T-cell (primary cell): ENCODE measurements at regions not wholly inside any gene's neighbourhood (a gene's known extent, or its start where the extent isn't known, plus 50 kb on each side); places are given as distances from the start of the nearest gene placed in this dataset.

Source experiments
- ATAC-seq, 4 experiments: fragments of 200-7000 bp in 3 of 4; fragments of 150-1000 bp in 1 of 4; cut with Tn5 transposase; replicated peaks in 1 of 4; 1 replicate in 3 of 4; 2 replicates in 1 of 4; pipeline ENCODE4 v1.10.0; 2021; ENCODE audit warnings: moderate library complexity in 3 of 4, mild to moderate bottlenecking in 2 of 4, moderate number of reproducible peaks in 1 of 4
- CTCF ChIA-PET, 2 donors: fragments of 300-600 bp; sonication (Branson Sonifier 250); formaldehyde crosslinking; loops; one replicate each; lab custom pipeline; 2022; ENCODE audit warnings: antibody characterized with exemption in 2 of 2; lab: Charles Lee
- POLR2A ChIA-PET, 2 donors: fragments of 300-600 bp; sonication (Branson Sonifier 250); formaldehyde crosslinking; loops; one replicate each; lab custom pipeline; 2022; ENCODE audit warnings: antibody characterized with exemption in 2 of 2; lab: Charles Lee
- DNase-seq, 35 experiments: peaks; one replicate each; pipeline versions ENCODE4 v3.0.0 to v3.0.0-alpha.2; 2013 to 2023
- H3K27ac ChIP-seq: one replicate; pipeline ENCODE4 v1.5.1; 2013; ENCODE audit warnings: low read length
- H3K27me3 ChIP-seq, 2 experiments: replicated peaks in 1 of 2; 1 replicate in 1 of 2; 2 replicates in 1 of 2; pipeline versions ENCODE4 v1.6.1 to v1.7.0; 2013; ENCODE audit warnings: low read length in 1 of 2, mixed read lengths in 1 of 2; ENCODE audit not compliant: control insufficient read depth in 2 of 2, insufficient read depth in 2 of 2; ENCODE audit errors: extremely low read depth in 1 of 2
- H3K36me3 ChIP-seq, 2 donors: 1 replicate in 1 of 2; 2 replicates in 1 of 2; pipeline versions ENCODE4 v1.6.1 to v1.7.0; 2013; ENCODE audit warnings: low read length in 1 of 2; ENCODE audit not compliant: control insufficient read depth in 2 of 2, insufficient read depth in 1 of 2; ENCODE audit errors: extremely low read depth in 1 of 2
- H3K4me1 ChIP-seq, 2 experiments: 1 replicate in 1 of 2; 2 replicates in 1 of 2; pipeline versions ENCODE4 v1.6.1 to v1.7.0; 2013; ENCODE audit warnings: low read length in 2 of 2, mixed read lengths in 1 of 2; ENCODE audit not compliant: insufficient read depth in 2 of 2, control insufficient read depth in 1 of 2; ENCODE audit errors: extremely low read depth in 1 of 2
- H3K4me3 ChIP-seq, 2 donors: 1 replicate in 1 of 2; 2 replicates in 1 of 2; pipeline versions ENCODE4 v1.5.1 to v1.7.0; 2013; ENCODE audit warnings: mild to moderate bottlenecking in 2 of 2, low read length in 1 of 2, moderate library complexity in 1 of 2; ENCODE audit not compliant: control insufficient read depth in 1 of 2; ENCODE audit errors: extremely low read depth in 1 of 2
- H3K9me3 ChIP-seq: 2 replicates; pipeline ENCODE4 v1.7.0; 2013
- H3K27ac Mint-ChIP-seq, 2 donors: one replicate each; pipeline ENCODE4 v1.8.0; 2020 to 2021; ENCODE audit warnings: mild to moderate bottlenecking in 2 of 2, mixed read lengths in 2 of 2
- H3K27me3 Mint-ChIP-seq, 2 donors: one replicate each; pipeline ENCODE4 v1.8.0; 2021 to 2022; ENCODE audit warnings: mixed read lengths in 2 of 2
- H3K36me3 Mint-ChIP-seq: one replicate; pipeline ENCODE4 v1.8.0; 2021; ENCODE audit warnings: mixed read lengths
- H3K4me1 Mint-ChIP-seq, 3 donors: one replicate each; pipeline ENCODE4 v1.8.0; 2020 to 2022; ENCODE audit warnings: mixed read lengths in 3 of 3, mild to moderate bottlenecking in 1 of 3
- H3K4me3 Mint-ChIP-seq, 3 donors: one replicate each; pipeline ENCODE4 v1.8.0; 2020 to 2022; ENCODE audit warnings: mild to moderate bottlenecking in 3 of 3, mixed read lengths in 3 of 3, moderate library complexity in 3 of 3
- H3K9me3 Mint-ChIP-seq, 3 donors: one replicate each; pipeline ENCODE4 v1.8.0; 2020 to 2022; ENCODE audit warnings: mixed read lengths in 3 of 3
- WGBS: methylation state at CpG from one replicate; pipeline ENCODE4 v1.1.5; 2013; ENCODE audit warnings: missing lambda C conversion rate; ENCODE audit not compliant: insufficient coverage; 5-methylcytosine and 5-hydroxymethylcytosine counted together

DNA sequence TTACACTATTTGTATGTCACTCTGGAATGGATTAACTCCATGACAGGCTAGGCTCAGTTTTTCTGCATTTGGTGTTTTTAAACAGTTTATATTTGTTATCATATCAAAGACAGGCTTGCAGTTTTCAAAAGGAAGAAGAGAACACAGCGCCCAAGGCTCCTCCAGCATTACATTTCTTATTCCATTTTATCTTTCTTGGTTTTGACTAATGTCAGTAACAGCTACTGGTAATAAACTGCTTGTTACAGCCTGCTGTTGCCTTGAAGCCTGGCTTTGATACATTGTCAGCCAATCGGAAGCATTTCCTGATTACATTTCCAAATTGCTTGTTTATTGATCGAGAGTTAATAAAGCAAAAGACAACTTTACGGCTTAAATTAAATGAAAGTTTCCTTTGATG lies 166.0 kb upstream of the MDFIC start:
- Histone ChIP-seq H3K27ac (no peak overlapping the region), H3K9me3 (no peaks in the 10 kb centered on the region), H3K27me3 (no peaks in the 10 kb centered on the region), H3K4me3 (no peak overlapping the region), H3K36me3 (no peaks in the 10 kb centered on the region), H3K4me1 (no peaks in the 10 kb centered on the region)
- Mint-ChIP-seq H3K27me3 (peaks cover 2 to 3% of the 10 kb centered on the region in 2 donors), H3K9me3 (no peaks in the 10 kb centered on the region), H3K4me3 (no peak overlapping the region), H3K27ac (no peak overlapping the region), H3K4me1 (peaks cover 6 to 12% (median 9%) of the 10 kb centered on the region in 3 donors), H3K36me3 (no peaks in the 10 kb centered on the region)
- CTCF ChIA-PET, result no interaction called here
- DNase-seq, result no peak
- POLR2A ChIA-PET, result no interaction called here
- ATAC-seq, result no peak
- no CpG with 5 or more reads among the region's 4 CpGs for whole genome bisulfite sequencing

DNA sequence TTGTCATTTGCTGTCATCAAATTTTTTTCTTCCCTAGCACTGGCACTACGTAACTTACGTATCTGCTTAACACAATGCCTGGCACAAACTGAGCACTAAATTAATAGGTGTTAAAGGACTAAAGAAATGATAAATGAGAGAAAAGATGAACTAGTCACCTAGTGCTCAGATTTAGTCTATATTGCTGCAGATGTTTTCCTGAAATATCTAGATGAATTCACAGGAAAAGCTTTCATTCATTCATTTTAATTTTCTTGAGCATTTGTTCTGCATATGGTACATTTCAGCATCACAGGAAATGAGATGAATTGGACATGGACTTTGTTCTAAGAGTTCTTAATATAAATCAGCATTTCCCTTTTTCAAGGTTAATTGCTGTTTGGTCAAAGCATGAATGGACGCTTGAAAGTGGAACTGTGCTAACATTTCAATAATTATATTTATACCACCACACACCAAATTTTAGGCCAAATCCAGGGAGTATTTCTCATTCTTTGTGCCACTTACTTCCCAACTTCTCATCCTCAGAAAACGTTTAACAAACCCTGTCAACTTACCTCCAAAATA lies 163.2 kb upstream of the MDFIC start:
- no peak overlapping the region for H3K27ac ChIP-seq
- ATAC-seq, result no peak

DNA sequence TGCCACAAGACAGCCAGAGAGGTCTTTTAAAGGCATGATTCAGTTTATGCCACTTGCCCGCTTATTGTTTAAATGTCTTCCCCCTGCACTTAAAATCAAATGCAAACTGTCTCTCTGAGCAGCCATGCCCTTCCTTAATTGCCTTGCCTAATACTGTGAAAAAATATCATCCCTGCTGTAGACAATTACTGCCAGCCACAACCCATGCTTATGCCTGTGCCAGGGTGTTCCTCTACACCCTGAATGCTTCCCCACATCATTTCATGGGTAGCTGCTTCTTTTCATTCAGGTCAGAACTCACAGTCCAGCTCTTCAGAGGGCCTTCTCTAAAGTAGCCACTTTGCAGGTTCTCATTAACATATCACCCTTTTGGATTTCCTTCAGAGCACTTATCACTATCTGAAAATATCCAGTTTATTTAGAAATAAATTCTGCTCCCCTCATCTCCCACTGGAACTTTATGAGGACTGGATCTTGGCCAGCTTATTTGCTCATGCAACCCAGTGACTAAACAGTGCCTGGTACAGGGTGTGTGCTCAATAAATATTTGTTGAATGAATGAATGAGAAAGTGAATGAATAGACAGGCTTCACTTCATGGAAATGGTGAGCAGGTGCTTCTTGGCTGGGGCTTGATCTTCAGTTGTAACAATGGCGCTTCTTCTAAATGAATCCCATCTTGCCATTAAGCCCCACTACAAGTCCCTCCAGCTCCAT lies 162.4 kb upstream of the MDFIC start:
- POLR2A ChIA-PET, result no interaction called here
- 100% methylated on average over 2 of the region's 2 CpGs for WGBS
- no peaks in the 10 kb centered on the region for H3K4me1 ChIP-seq
- peaks cover 6 to 8% of the 10 kb centered on the region in 2 donors for H3K27me3 Mint-ChIP-seq
- H3K36me3 Mint-ChIP-seq, result no peaks in the 10 kb centered on the region
- DNase-seq, result no peak
- H3K27ac ChIP-seq, result no peak overlapping the region
- no peaks in the 10 kb centered on the region for H3K9me3 Mint-ChIP-seq
- H3K27me3 ChIP-seq, result no peaks in the 10 kb centered on the region
- no peak overlapping the region for H3K4me3 Mint-ChIP-seq
- H3K27ac Mint-ChIP-seq, result no peak overlapping the region
- CTCF ChIA-PET, result no interaction called here
- H3K36me3 ChIP-seq, result no peaks in the 10 kb centered on the region
- H3K9me3 ChIP-seq, result no peaks in the 10 kb centered on the region
- H3K4me3 ChIP-seq, result no peak overlapping the region
- H3K4me1 Mint-ChIP-seq, result no peaks in the 10 kb centered on the region
- no peak for ATAC-seq

More for the DNA sequence above, 163.2 kb upstream of the MDFIC start:
- H3K4me3 ChIP-seq, result no peak overlapping the region
- Mint-ChIP-seq H3K9me3 (no peaks in the 10 kb centered on the region), H3K36me3 (no peaks in the 10 kb centered on the region), H3K4me1 (no peaks in the 10 kb centered on the region), H3K27ac (no peak overlapping the region), H3K27me3 (peaks cover 6 to 8% of the 10 kb centered on the region in 2 donors), H3K4me3 (no peak overlapping the region)
- no peaks in the 10 kb centered on the region for H3K4me1 ChIP-seq
- DNase-seq, result no peak
- no peaks in the 10 kb centered on the region for H3K27me3 ChIP-seq
- CTCF ChIA-PET, result no interaction called here
- H3K36me3 ChIP-seq, result no peaks in the 10 kb centered on the region
- no peaks in the 10 kb centered on the region for H3K9me3 ChIP-seq
- 44% methylated on average over 1 of the region's 4 CpGs for WGBS
- POLR2A ChIA-PET, result no interaction called here

DNA sequence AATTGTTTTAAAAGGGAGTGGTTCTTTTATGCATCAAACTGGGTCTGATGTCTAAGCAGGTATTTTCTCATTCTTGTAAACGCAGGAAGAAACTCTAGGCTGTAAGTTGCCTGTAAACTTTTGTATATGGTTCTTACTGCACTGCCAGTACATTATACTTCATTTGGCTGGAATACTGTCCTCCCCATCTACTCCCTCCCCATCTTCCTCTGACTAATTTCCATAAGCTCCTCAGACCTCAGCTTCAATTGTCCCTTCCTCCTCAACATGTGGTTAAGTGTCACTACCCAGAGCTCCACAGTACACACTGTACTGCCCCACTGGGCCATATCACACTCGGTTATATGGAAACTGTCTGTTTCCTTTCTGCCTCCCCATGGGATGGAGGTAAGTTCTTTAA lies 161.4 kb upstream of the MDFIC start:
- no CpG with 5 or more reads among the region's 2 CpGs for WGBS
- Histone ChIP-seq H3K4me1 (no peaks in the 10 kb centered on the region), H3K4me3 (no peak overlapping the region), H3K36me3 (no peaks in the 10 kb centered on the region), H3K27ac (no peak overlapping the region), H3K27me3 (no peaks in the 10 kb centered on the region), H3K9me3 (no peaks in the 10 kb centered on the region)
- H3K27me3 Mint-ChIP-seq, result peaks cover 6 to 8% of the 10 kb centered on the region in 2 donors
- ATAC-seq (no peak), DNase-seq (no peak)
- POLR2A ChIA-PET, result no interaction called here
- H3K4me1 Mint-ChIP-seq, result no peaks in the 10 kb centered on the region
- H3K4me3 Mint-ChIP-seq, result no peak overlapping the region
- CTCF ChIA-PET, result no interaction called here
- no peaks in the 10 kb centered on the region for H3K36me3 Mint-ChIP-seq
- H3K27ac Mint-ChIP-seq, result no peak overlapping the region
- H3K9me3 Mint-ChIP-seq, result no peaks in the 10 kb centered on the region

DNA sequence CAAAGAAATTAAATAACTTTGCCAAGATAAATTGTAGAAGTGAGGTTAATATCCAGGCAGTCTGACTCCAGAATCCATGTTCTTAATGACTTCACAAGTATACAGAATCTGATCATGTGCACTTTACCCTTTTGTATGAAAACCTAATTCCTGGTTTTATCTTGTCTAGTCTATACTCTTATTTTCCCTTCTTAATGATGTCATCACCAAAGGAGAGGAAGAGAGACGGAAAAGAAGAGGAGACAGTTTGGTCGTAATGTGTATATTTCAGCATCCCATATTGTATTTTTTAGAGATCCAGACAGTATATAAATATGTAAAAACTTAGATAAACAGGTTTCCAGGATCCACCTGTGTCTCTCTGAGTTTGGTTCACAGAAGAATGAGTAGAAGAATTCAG lies 159.9 kb upstream of the MDFIC start:
- H3K27ac ChIP-seq, result no peak overlapping the region
- ChIA-PET POLR2A (no interaction called here), CTCF (interaction anchor here in 1 of 2 donors (0.6 kb wide), 1 partner anchor 588 kb away, joined by 3 read pairs; no protein-coding TSS in a partner anchor)
- Mint-ChIP-seq H3K9me3 (no peaks in the 10 kb centered on the region), H3K36me3 (no peaks in the 10 kb centered on the region), H3K27me3 (peaks cover 6 to 12% of the 10 kb centered on the region in 2 donors), H3K4me1 (no peaks in the 10 kb centered on the region), H3K4me3 (no peak overlapping the region), H3K27ac (no peak overlapping the region)
- no peaks in the 10 kb centered on the region for H3K9me3 ChIP-seq
- DNase-seq (no peak), ATAC-seq (no peak)
- no peaks in the 10 kb centered on the region for H3K36me3 ChIP-seq
- no peaks in the 10 kb centered on the region for H3K4me1 ChIP-seq
- H3K27me3 ChIP-seq, result no peaks in the 10 kb centered on the region
- no CpG with 5 or more reads among the region's 2 CpGs for WGBS
- no peak overlapping the region for H3K4me3 ChIP-seq

DNA sequence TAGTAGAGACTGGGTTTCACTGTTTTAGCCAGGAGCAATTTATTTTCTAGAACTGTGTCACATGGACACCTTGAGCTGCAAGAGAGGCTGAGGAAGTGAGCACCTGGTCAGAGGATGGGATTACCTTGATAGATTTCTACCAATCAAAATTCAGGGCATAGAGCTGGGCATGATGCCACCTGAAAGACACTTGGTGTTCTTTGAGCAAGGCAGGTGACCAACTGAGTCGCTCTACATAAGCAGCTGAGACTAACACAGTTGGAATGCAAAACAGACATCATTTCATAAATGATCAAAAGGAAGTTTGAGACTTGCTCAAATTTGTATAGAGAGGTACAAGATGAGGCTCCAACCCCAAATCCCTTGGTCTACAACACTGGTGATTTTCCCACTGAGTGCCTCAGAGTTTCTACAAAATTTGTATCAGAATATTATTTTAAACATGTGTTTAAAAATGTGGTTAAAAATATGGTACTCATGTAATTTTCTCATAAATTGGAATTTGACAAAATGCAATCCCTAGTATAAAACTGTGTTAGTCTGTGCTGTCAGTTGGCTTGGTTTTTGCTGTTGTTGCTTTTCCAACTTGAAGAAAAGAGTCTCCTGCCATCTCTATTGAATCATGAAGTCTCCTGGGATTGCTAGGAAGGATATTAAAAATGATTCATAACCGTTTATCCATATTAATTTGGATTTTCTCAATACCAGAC lies 156.4 kb upstream of the MDFIC start:
- Mint-ChIP-seq H3K9me3 (no peaks in the 10 kb centered on the region), H3K27ac (no peak overlapping the region), H3K36me3 (no peaks in the 10 kb centered on the region), H3K4me1 (no peaks in the 10 kb centered on the region), H3K4me3 (no peak overlapping the region), H3K27me3 (peaks cover 3 to 27% of the 10 kb centered on the region in 2 donors)
- H3K4me1 ChIP-seq, result no peaks in the 10 kb centered on the region
- DNase-seq, result no peak
- no CpG with 5 or more reads among the region's 2 CpGs for WGBS
- H3K4me3 ChIP-seq, result no peak overlapping the region
- no peaks in the 10 kb centered on the region for H3K36me3 ChIP-seq
- H3K27me3 ChIP-seq, result no peaks in the 10 kb centered on the region
- H3K27ac ChIP-seq, result no peak overlapping the region
- POLR2A ChIA-PET, result no interaction called here
- CTCF ChIA-PET, result no interaction called here
- no peaks in the 10 kb centered on the region for H3K9me3 ChIP-seq
- ATAC-seq, result no peak
